Muscle layer of duodenum (tissue), 2 donors: ENCODE measurements at regions not wholly inside any gene's neighbourhood (a gene's known extent, or its start where the extent isn't known, plus 50 kb on each side); places are given as distances from the start of the nearest gene placed in this dataset.

Experiments used
- H3K27ac ChIP-seq: one replicate; pipeline ENCODE4 v1.7.0; 2013; ENCODE audit warnings: mild to moderate bottlenecking, low read length
- H3K27me3 ChIP-seq: one replicate; pipeline ENCODE4 v1.7.0; 2013; ENCODE audit warnings: low read depth, mild to moderate bottlenecking, control low read depth, low read length
- H3K36me3 ChIP-seq, 2 donors: one replicate each; pipeline ENCODE4 v1.7.0; 2013; ENCODE audit warnings: low read length in 2 of 2, control low read depth in 1 of 2, mild to moderate bottlenecking in 1 of 2; ENCODE audit not compliant: insufficient read depth in 2 of 2, control insufficient read depth in 1 of 2
- H3K4me1 ChIP-seq, 2 donors: one replicate each; pipeline ENCODE4 v1.7.0; 2013; ENCODE audit warnings: low read length in 2 of 2, mild to moderate bottlenecking in 2 of 2, control low read depth in 1 of 2, moderate library complexity in 1 of 2; ENCODE audit not compliant: insufficient read depth in 2 of 2, control insufficient read depth in 1 of 2
- H3K4me3 ChIP-seq, 2 donors: one replicate each; pipeline ENCODE4 v1.7.0; 2013; ENCODE audit warnings: low read length in 2 of 2, low read depth in 1 of 2, mild to moderate bottlenecking in 1 of 2
- H3K9me3 ChIP-seq, 2 donors: one replicate each; pipeline ENCODE4 v1.7.0; 2013; ENCODE audit warnings: low read length in 2 of 2, control low read depth in 1 of 2, mild to moderate bottlenecking in 1 of 2; ENCODE audit not compliant: control insufficient read depth in 1 of 2
- donor health status: healthy.

DNA sequence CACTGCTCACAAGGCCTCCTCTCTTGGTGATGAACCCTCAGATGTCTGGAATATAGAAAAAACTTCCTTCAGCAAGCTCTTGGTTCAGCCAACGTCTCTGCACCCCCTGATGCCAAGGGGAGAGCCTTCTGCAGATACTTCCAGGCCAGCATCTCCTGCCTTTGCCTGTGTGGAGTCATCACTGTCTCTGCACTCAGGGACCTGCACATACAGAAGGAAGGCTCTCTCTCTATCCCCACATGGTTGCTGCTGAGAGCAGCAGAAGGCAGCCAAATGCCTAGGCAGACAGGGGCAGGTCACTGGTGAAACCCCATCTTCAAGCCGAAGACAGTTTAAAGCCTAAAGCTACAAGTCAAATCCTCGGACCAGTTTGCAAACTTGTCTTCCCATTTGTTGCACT is 137.6 kb downstream of the WDR11 start:
- Histone ChIP-seq H3K4me1 (no peaks in the 10 kb centered on the region), H3K36me3 (no peaks in the 10 kb centered on the region), H3K27ac (no peak overlapping the region), H3K4me3 (no peak overlapping the region), H3K27me3 (no peaks in the 10 kb centered on the region), H3K9me3 (peaks cover 0 to 3% of the 10 kb centered on the region in 2 donors)

GRCh38 chr10:120989279-120989678 is 138.1 kb downstream of the WDR11 start:
- H3K9me3 ChIP-seq, result peaks cover 0 to 3% of the 10 kb centered on the region in 2 donors
- H3K36me3 ChIP-seq, result no peaks in the 10 kb centered on the region
- no peak overlapping the region for H3K4me3 ChIP-seq
- H3K4me1 ChIP-seq, result no peaks in the 10 kb centered on the region
- H3K27ac ChIP-seq, result no peak overlapping the region
- H3K27me3 ChIP-seq, result no peaks in the 10 kb centered on the region

GRCh38 chr10:120989996-120990598 is 138.9 kb downstream of the WDR11 start:
- Histone ChIP-seq H3K9me3 (peaks cover 0 to 3% of the 10 kb centered on the region in 2 donors), H3K4me3 (no peak overlapping the region)

DNA sequence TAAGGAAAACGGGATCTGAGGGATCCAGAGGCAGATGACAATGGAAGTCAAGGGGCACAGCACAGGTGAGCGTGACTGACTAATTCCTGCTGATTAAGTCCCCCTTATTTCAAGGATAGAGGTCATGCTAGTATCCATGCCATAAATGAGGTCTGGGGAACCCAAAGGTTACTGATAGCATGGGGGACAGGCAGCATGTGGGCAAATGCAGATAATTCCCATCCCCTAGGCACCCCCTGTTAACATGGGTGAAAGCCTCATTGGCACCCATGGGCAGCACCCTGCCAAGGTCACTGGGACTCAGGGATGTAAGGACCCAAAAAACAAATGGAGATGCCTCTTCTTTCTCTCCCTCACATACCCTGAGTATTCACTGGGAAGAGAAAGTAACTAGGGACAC is 139.7 kb downstream of the WDR11 start:
- Histone ChIP-seq H3K27me3 (no peaks in the 10 kb centered on the region), H3K27ac (no peak overlapping the region), H3K4me3 (no peak overlapping the region), H3K4me1 (no peaks in the 10 kb centered on the region), H3K36me3 (no peaks in the 10 kb centered on the region), H3K9me3 (peaks cover 0 to 3% of the 10 kb centered on the region in 2 donors)

More at GRCh38 chr10:120989996-120990598, 138.9 kb downstream of the WDR11 start:
- Histone ChIP-seq H3K4me1 (no peaks in the 10 kb centered on the region), H3K27me3 (no peaks in the 10 kb centered on the region), H3K36me3 (no peaks in the 10 kb centered on the region), H3K27ac (no peak overlapping the region)

DNA sequence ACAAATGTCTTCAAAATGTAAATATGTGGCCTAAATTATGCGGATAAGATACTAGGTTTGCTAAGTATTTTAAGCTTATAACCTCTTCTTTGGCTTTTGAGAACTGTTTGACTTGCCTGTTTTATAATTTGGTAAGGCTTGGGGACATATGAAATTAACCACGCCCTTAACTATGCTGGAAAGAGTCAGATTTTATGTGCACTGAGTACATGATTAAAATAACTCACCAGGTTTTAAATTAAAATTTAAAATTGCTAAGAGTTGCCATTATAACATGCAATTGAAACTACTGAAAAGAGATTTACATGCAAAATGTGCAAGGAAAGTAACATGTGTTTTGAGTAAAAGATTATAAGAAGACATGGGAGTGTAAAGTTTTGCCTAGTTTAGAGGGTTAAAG is 141.9 kb downstream of the WDR11 start:
- Histone ChIP-seq H3K9me3 (peaks cover 0 to 3% of the 10 kb centered on the region in 2 donors), H3K36me3 (no peaks in the 10 kb centered on the region), H3K27ac (no peak overlapping the region), H3K4me1 (no peaks in the 10 kb centered on the region), H3K4me3 (no peak overlapping the region), H3K27me3 (no peaks in the 10 kb centered on the region)

DNA sequence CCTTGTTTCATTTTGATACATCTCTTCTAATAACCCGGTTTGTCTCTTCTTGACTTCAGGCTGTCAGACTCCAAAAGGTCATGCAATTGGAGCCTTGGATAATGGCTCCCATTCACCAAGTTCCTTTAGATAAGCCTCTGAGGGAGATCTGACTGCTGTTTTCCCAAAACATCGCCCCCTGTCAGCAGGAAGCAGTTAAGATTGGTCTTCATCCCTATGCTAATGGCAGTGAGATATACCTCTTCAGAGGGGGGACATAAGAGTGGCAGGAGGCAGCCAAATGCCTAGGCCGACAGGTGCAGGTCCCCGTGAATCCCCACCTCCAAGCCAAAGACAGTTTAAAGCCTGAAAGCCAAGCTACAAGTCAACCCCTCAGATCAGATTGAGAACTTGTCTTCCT is 144.6 kb downstream of the WDR11 start:
- Histone ChIP-seq H3K36me3 (no peaks in the 10 kb centered on the region), H3K27ac (no peak overlapping the region), H3K9me3 (peaks cover 0 to 2% of the 10 kb centered on the region in 2 donors), H3K4me1 (no peaks in the 10 kb centered on the region), H3K4me3 (no peak overlapping the region), H3K27me3 (no peaks in the 10 kb centered on the region)

DNA sequence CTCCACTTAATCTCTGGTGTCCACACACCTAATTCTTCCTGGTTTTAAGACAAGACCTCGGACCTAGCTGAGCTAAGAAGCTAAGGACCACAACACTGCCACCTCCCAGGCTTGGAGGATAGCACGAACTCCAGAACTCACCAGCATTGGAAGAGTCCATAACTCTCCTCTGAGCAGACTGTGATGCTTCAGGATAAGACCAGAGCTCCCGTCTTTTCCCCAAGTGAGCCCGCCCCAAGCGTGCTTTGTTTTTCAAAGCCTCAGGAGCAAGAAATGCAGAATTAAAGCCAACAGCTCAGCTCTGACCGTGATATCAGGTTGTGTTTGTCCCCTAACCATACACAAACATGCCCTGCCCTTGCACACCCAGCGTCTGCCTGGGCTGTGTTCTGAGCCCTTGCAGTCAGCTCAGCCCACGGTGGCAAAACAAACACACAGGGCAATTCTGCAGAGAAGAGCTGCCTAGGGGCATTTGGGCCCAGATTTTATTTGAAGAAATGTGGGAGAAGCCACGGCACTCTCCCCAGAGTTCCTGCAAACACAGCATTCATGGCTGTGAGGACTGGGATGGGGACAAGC is 145.4 kb downstream of the WDR11 start:
- no peaks in the 10 kb centered on the region for H3K9me3 ChIP-seq
- no peaks in the 10 kb centered on the region for H3K4me1 ChIP-seq
- no peak overlapping the region for H3K4me3 ChIP-seq
- no peaks in the 10 kb centered on the region for H3K36me3 ChIP-seq
- H3K27me3 ChIP-seq, result no peaks in the 10 kb centered on the region
- no peak overlapping the region for H3K27ac ChIP-seq

DNA sequence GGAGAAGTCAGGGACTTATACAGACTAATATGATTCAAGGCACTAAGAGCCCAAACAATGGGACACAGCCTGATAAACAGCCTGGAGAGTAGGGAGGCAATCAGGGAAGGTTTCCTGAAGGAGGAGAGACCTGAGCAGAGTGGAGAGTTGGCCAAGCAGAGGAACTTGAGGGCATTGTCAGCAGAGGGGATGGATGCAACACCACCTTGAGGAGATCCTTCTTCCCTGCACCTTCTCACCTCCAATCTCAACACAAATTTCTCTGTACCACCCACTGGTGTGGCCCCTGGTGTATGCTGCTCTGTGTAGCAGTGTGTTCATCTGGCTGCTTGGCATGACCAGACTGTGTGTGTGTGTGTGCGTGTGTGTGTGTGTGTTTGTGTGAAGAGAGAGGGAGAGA is 146.2 kb downstream of the WDR11 start:
- H3K4me3 ChIP-seq, result no peak overlapping the region
- no peak overlapping the region for H3K27ac ChIP-seq
- no peaks in the 10 kb centered on the region for H3K9me3 ChIP-seq
- H3K4me1 ChIP-seq, result no peaks in the 10 kb centered on the region
- no peaks in the 10 kb centered on the region for H3K27me3 ChIP-seq
- no peaks in the 10 kb centered on the region for H3K36me3 ChIP-seq

DNA sequence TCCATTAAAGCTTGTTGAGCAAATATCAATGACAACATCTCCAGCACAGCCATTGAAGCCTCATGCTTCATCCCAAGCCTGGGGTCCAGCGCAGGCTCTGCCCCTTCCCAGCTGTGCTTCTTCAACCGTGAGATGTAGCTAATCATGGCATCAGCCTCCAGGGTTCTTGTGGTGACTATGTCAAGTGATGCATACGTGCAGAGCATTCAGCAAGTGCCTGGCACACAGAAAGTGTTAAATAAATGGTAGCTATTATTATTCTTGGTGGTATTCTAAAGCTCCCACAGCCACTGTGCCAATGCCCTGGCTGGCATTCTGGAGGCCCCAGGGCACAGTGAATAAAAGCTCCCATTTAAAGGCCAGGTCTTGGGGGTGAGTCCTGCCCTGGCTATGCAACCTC is 146.6 kb downstream of the WDR11 start:
- no peak overlapping the region for H3K27ac ChIP-seq
- no peaks in the 10 kb centered on the region for H3K4me1 ChIP-seq
- no peaks in the 10 kb centered on the region for H3K27me3 ChIP-seq
- no peaks in the 10 kb centered on the region for H3K36me3 ChIP-seq
- no peaks in the 10 kb centered on the region for H3K9me3 ChIP-seq
- no peak overlapping the region for H3K4me3 ChIP-seq

DNA sequence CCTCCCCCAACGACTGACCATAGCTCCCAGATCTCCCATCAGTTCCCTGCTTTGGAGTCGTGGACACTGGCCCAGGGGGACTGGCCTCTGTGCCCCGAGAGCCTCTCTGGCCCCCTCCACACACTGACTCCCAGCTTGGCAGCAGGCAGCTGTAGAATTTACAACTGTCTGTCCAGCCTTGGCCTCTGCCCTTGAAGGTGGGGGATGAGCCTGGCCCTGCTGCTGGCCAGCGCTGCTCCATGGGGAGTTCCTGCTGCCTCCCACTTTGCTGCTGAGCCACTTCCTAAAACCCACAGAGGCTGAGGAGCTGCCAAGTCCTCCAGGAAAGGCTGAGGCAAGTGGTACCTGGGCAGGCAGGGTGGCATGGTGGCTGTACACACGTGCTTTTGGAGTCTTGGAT is 147.1 kb downstream of the WDR11 start:
- Histone ChIP-seq H3K9me3 (no peaks in the 10 kb centered on the region), H3K4me1 (no peaks in the 10 kb centered on the region), H3K27ac (no peak overlapping the region), H3K36me3 (no peaks in the 10 kb centered on the region), H3K27me3 (no peaks in the 10 kb centered on the region), H3K4me3 (no peak overlapping the region)

GRCh38 chr10:120998782-120999285 is 147.7 kb downstream of the WDR11 start:
- Histone ChIP-seq H3K36me3 (no peaks in the 10 kb centered on the region), H3K27ac (no peak overlapping the region), H3K4me1 (no peaks in the 10 kb centered on the region), H3K4me3 (no peak overlapping the region), H3K9me3 (no peaks in the 10 kb centered on the region), H3K27me3 (no peaks in the 10 kb centered on the region)

DNA sequence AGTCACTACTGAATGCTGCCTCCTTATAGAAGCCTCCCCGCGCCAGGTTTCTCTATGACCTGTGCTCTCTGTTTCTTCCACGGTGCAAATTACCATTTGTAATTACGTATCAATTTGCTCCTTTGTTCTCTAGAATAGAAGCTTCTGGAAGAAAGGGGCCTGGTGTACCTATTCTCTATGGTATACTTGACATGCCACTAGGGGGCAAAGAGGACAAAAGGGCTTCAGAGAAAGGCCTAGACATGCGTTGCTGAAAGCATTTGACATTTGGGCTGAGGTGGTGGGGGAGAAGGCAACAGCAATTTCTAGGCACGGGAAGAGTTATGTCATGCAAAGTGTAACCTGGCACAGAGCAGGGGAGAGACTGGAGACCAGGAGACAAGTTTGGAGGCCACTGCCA is 148.7 kb downstream of the WDR11 start:
- no peaks in the 10 kb centered on the region for H3K36me3 ChIP-seq
- H3K27ac ChIP-seq, result no peak overlapping the region
- H3K27me3 ChIP-seq, result no peaks in the 10 kb centered on the region
- H3K4me3 ChIP-seq, result no peak overlapping the region
- no peaks in the 10 kb centered on the region for H3K4me1 ChIP-seq
- H3K9me3 ChIP-seq, result no peaks in the 10 kb centered on the region
